ENCODE measurements at regions not wholly inside any gene's neighbourhood (a gene's known extent, or its start where the extent isn't known, plus 50 kb on each side); places are given as distances from the start of the nearest gene placed in this dataset.

DNA sequence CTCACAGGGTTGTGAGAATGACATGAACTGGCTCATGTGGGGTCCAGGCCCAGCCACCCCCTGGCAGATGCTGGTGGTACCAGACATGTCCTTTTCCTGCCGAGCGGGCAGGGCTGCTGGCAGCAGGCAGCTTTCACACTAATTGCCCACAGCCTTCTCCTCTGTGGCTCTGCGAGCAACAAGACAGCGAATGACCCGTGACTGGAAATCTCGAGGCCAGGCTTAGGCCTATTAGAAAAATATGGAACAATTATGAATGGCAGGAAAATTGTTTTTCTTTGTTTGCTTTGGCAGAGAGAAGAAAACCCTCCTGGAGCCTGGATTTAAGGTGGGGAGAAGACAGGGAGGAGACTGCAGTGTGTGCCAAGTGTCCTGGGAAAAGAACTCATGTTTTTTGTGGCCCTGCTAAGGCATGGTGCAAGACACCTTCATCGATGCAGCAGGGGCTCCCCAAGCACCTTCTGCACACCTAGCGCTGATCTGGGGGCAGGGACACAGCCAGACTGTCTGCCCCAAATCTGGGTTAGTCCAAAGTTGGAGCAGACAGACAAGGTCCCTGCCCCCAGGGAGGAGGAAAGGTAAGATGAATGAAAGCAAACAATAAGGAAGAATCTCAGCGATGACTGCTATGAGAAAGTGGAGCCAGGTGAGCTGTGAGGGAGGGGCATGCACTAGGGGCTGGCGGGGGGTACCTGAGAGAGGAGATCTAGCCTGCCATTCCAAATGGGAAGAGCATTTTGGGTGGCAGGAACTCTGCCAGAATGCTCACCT, 193.8 kb upstream of the TLE3 start:
- no peak for TF ChIP-seq POLR2A (IDR thresholded peaks at IDR 0.05)
- TF ChIP-seq, protein P1, sequence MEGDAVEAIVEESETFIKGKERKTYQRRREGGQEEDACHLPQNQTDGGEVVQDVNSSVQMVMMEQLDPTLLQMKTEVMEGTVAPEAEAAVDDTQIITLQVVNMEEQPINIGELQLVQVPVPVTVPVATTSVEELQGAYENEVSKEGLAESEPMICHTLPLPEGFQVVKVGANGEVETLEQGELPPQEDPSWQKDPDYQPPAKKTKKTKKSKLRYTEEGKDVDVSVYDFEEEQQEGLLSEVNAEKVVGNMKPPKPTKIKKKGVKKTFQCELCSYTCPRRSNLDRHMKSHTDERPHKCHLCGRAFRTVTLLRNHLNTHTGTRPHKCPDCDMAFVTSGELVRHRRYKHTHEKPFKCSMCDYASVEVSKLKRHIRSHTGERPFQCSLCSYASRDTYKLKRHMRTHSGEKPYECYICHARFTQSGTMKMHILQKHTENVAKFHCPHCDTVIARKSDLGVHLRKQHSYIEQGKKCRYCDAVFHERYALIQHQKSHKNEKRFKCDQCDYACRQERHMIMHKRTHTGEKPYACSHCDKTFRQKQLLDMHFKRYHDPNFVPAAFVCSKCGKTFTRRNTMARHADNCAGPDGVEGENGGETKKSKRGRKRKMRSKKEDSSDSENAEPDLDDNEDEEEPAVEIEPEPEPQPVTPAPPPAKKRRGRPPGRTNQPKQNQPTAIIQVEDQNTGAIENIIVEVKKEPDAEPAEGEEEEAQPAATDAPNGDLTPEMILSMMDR (IDR thresholded peaks at IDR 0.05), result no peak
